Uterus (tissue), 2 donors: ENCODE measurements at regions not wholly inside any gene's neighbourhood (a gene's known extent, or its start where the extent isn't known, plus 50 kb on each side); places are given as distances from the start of the nearest gene placed in this dataset.

Experiments used
- POLR2A ChIP-seq, 2 donors: fragments of 450-650 bp; IDR thresholded peaks; one replicate each; pipeline ENCODE4 v1.6.1; 2016; ENCODE audit warnings: antibody characterized with exemption in 2 of 2, mild to moderate bottlenecking in 1 of 2, moderate library complexity in 1 of 2
- TF ChIP-seq, protein P1 (sequence below), 4 experiments: fragments of 200-600 bp in 2 of 4; fragments of 450-650 bp in 2 of 4; sonication (generic) in 2 of 4; IDR thresholded peaks; one replicate each; pipeline ENCODE4 v1.5.1; 2016 to 2019; ENCODE audit warnings: antibody characterized with exemption in 4 of 4, mild to moderate bottlenecking in 2 of 4, moderate library complexity in 1 of 4

DNA sequence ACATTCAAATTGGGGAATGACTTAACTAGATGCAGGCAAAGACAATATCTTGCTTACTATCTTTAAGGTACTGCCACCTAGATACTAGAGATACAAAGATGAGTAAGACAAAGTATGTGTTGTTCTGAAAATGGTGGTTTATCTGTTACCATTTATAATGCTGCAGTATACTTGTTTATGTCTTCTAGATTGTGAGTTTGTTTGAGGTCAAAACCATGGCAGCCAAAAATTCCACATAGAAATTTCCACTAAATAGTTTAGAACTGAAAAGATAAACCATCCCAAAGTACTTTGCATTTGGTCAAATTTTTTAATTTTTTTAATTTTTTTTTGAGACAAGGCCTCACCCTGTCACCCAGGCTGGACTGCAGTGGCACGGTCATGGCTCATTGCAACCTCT lies 150.8 kb downstream of the SOX4 start:
- TF ChIP-seq POLR2A (IDR thresholded peaks at IDR 0.05): no peak
- TF ChIP-seq, protein P1, sequence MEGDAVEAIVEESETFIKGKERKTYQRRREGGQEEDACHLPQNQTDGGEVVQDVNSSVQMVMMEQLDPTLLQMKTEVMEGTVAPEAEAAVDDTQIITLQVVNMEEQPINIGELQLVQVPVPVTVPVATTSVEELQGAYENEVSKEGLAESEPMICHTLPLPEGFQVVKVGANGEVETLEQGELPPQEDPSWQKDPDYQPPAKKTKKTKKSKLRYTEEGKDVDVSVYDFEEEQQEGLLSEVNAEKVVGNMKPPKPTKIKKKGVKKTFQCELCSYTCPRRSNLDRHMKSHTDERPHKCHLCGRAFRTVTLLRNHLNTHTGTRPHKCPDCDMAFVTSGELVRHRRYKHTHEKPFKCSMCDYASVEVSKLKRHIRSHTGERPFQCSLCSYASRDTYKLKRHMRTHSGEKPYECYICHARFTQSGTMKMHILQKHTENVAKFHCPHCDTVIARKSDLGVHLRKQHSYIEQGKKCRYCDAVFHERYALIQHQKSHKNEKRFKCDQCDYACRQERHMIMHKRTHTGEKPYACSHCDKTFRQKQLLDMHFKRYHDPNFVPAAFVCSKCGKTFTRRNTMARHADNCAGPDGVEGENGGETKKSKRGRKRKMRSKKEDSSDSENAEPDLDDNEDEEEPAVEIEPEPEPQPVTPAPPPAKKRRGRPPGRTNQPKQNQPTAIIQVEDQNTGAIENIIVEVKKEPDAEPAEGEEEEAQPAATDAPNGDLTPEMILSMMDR (IDR thresholded peaks at IDR 0.05): no peak
